K562 (cell line): ENCODE measurements at regions not wholly inside any gene's neighbourhood (a gene's known extent, or its start where the extent isn't known, plus 50 kb on each side); places are given as distances from the start of the nearest gene placed in this dataset.

Experiments
- ATAC-seq: fragments of 200-7000 bp; cut with Tn5 transposase; 3 replicates; pipeline ENCODE4 v1.9.1; 2020; ENCODE audit warnings: moderate library complexity
- BruUV-seq: library from RNA; stranded (reverse); fragments of 400-500 nt; replicated peaks from 2 replicates; lab custom pipeline; 2021; lab: Mats Ljungman, UMichigan
- CTCF ChIA-PET: fragments of 300-600 bp; formaldehyde crosslinking; extraction: SDS; loops from one replicate; lab custom pipeline; 2021; ENCODE audit warnings: low intra/inter-chr PET ratio; lab: Yijun Ruan, JAX
- POLR2A ChIA-PET: fragments of 300-600, 350-650 bp; sonication (Branson Sonifier 250); formaldehyde crosslinking; extraction: SDS; loops from one replicate; lab custom pipeline; 2021; ENCODE audit warnings: antibody characterized with exemption, inconsistent platforms; lab: Yijun Ruan, JAX
- DNase-seq, 4 experiments: peaks; one replicate each; pipeline versions ENCODE4 v3.0.0 to v3.0.0-alpha.2; 2011 to 2018; ENCODE audit warnings: low spot score in 3 of 4, mixed read lengths in 3 of 4; ENCODE audit errors: extremely low read depth in 1 of 4
- FAIRE-seq: peaks from 2 replicates; lab custom pipeline; 2011; peaks lifted over from hg19 to GRCh38; lab: Jason Lieb, UNC
- H2AFZ ChIP-seq: 2 replicates; pipeline ENCODE4 v1.6.0; 2011; ENCODE audit warnings: low read depth, low read length, control low read depth, inconsistent platforms
- H3K27ac ChIP-seq: fragments of 200-600 bp; 3 replicates; pipeline ENCODE4 v1.8.0; 2011; ENCODE audit warnings: low read depth, mild to moderate bottlenecking, control low read depth, inconsistent platforms, low read length, moderate library complexity, mixed read lengths; ENCODE audit errors: extremely low read depth
- H3K27me3 ChIP-seq, 2 experiments: fragments of 300-600 bp in 1 of 2; 2 replicates in 1 of 2; 3 replicates in 1 of 2; pipeline versions ENCODE4 v1.6.0 to v1.8.0; 2011; ENCODE audit warnings: inconsistent platforms in 2 of 2, low read length in 2 of 2, mild to moderate bottlenecking in 1 of 2, mixed read lengths in 1 of 2, moderate library complexity in 1 of 2; ENCODE audit not compliant: control insufficient read depth in 2 of 2, insufficient read depth in 2 of 2
- H3K36me3 ChIP-seq: fragments of 300-600 bp; 3 replicates; pipeline ENCODE4 v1.8.0; 2011; ENCODE audit warnings: mild to moderate bottlenecking, low read length, inconsistent platforms; ENCODE audit not compliant: control insufficient read depth, insufficient read depth
- H3K4me1 ChIP-seq, 2 experiments: fragments of 200-600 bp in 1 of 2; replicated peaks in 1 of 2; 2 replicates in 1 of 2; 3 replicates in 1 of 2; pipeline versions ENCODE4 v1.5.1 to v1.8.0; 2011; ENCODE audit warnings: inconsistent platforms in 2 of 2, low read length in 2 of 2, mild to moderate bottlenecking in 1 of 2, mixed read lengths in 1 of 2, moderate library complexity in 1 of 2; ENCODE audit not compliant: control insufficient read depth in 2 of 2, insufficient read depth in 2 of 2
- H3K4me2 ChIP-seq: 2 replicates; pipeline ENCODE4 v1.6.1; 2011; ENCODE audit warnings: low read length, control low read depth, inconsistent platforms, mixed read lengths; ENCODE audit not compliant: insufficient read depth
- H3K4me3 ChIP-seq: fragments of 200-600 bp; sonication (generic), shearing (Covaris generic); 2 replicates; pipeline ENCODE4 v1.5.1; 2016; ENCODE audit warnings: control low read depth, inconsistent platforms
- H3K79me2 ChIP-seq: fragments of 200-600 bp; 3 replicates; pipeline ENCODE4 v1.8.0; 2011; ENCODE audit warnings: low read length, inconsistent platforms; ENCODE audit not compliant: control insufficient read depth, insufficient read depth
- H3K9ac ChIP-seq, 2 experiments: 2 replicates each; pipeline versions ENCODE4 v1.6.0 to v1.6.1; 2011; ENCODE audit warnings: low read depth in 2 of 2, low read length in 2 of 2, control low read depth in 1 of 2, inconsistent platforms in 1 of 2, mild to moderate bottlenecking in 1 of 2, mixed read lengths in 1 of 2; ENCODE audit not compliant: insufficient read depth in 1 of 2
- H3K9me1 ChIP-seq: one replicate; pipeline ENCODE4 v1.6.0; 2011; ENCODE audit warnings: inconsistent platforms, mild to moderate bottlenecking, low read length, moderate library complexity; ENCODE audit not compliant: control insufficient read depth, insufficient read depth
- H3K9me3 ChIP-seq: replicated peaks from 2 replicates; pipeline ENCODE4 v1.5.1; 2011; ENCODE audit warnings: low read depth, low read length, inconsistent platforms; ENCODE audit not compliant: control insufficient read depth, insufficient read depth
- H4K20me1 ChIP-seq: replicated peaks from 2 replicates; pipeline ENCODE4 v1.6.1; 2011; ENCODE audit warnings: low read length, inconsistent platforms, mixed read lengths; ENCODE audit not compliant: control insufficient read depth, insufficient read depth
- E2F8 ChIP-seq: fragments of 450-650 bp; IDR thresholded peaks from 2 replicates; pipeline ENCODE4 v1.7.1; 2018; ENCODE audit warnings: mild to moderate bottlenecking, low read depth; ENCODE audit not compliant: partially characterized antibody
- ETV6 ChIP-seq, 3 experiments: fragments of 150-350 bp in 1 of 3; sonication (generic) in 1 of 3; formaldehyde crosslinking in 1 of 3; IDR thresholded peaks; 2 replicates each; pipeline versions ENCODE4 v1.6.1 to v1.8.0; 2014 to 2022; ENCODE audit warnings: borderline replicate concordance in 2 of 3, low read depth in 2 of 3, antibody characterized with exemption in 1 of 3, low read length in 1 of 3, mild to moderate bottlenecking in 1 of 3, missing genetic modification reagents in 1 of 3
- FOSL1 ChIP-seq: fragments of 200-800 bp; sonication (Bioruptor generic); conservative IDR thresholded peaks from 2 replicates; pipeline ENCODE4 v1.6.1; 2016; ENCODE audit warnings: missing genetic modification characterization, missing compliant biosample characterization
- HNRNPK ChIP-seq: fragments of 200-400 bp; formaldehyde crosslinking; IDR thresholded peaks from one replicate; pipeline ENCODE4 v1.6.1; 2018; ENCODE audit warnings: mild to moderate bottlenecking, low read depth, low read length; ENCODE audit not compliant: poor library complexity, severe bottlenecking
- KAT8 ChIP-seq: fragments of 450-650 bp; IDR thresholded peaks from 2 replicates; pipeline ENCODE4 v1.6.1; 2016; ENCODE audit warnings: low read depth, mild to moderate bottlenecking
- MAX ChIP-seq: sonication (generic); formaldehyde crosslinking; IDR thresholded peaks from 2 replicates; pipeline ENCODE4 v1.9.0; 2022; ENCODE audit warnings: mild to moderate bottlenecking, missing genetic modification reagents
- MLLT1 ChIP-seq, 2 experiments: fragments of 450-650 bp; IDR thresholded peaks; 2 replicates each; pipeline ENCODE4 v1.6.1; 2016
- SMARCB1 ChIP-seq: IDR thresholded peaks from 2 replicates; pipeline ENCODE4 v1.6.1; 2011; ENCODE audit warnings: improper control_type of control experiment, low read depth; ENCODE audit not compliant: insufficient read length
- ZNF408 ChIP-seq: fragments of 250-450 bp; sonication (Bioruptor Pico); IDR thresholded peaks from 2 replicates; pipeline ENCODE4 v1.4.0; 2020; ENCODE audit warnings: low read depth, mild to moderate bottlenecking, moderate library complexity
- ZNF764 ChIP-seq: fragments of 250-450 bp; sonication (Bioruptor Pico); IDR thresholded peaks from 2 replicates; pipeline ENCODE4 v1.4.0; 2020; ENCODE audit warnings: low read depth, mild to moderate bottlenecking, moderate library complexity
- WGBS: fragments of 100-300 bp; shearing (Covaris generic); methylation state at CpG from one replicate; pipeline ENCODE4 v1.1.6; 2016; ENCODE audit warnings: low coverage, mixed read lengths; ENCODE audit not compliant: insufficient coverage; ENCODE audit errors: missing lambda C conversion rate; 5-methylcytosine and 5-hydroxymethylcytosine counted together
- in situ Hi-C: fragments of 300-500 bp; cut with MboI; formaldehyde crosslinking; loops from 4 replicates; pipeline ENCODE4 v1.15.0; 2018; ENCODE audit warnings: inconsistent platforms, mixed read lengths
- intact Hi-C: fragments of 100-400 bp; cut with micrococcal nuclease; formaldehyde crosslinking; loops from 2 replicates; pipeline ENCODE4 v1.14.2; 2022

- WGBS, result 0% methylated on average over 2 of the region's 2 CpGs
- BruUV-seq, result no TSS peak
- Histone ChIP-seq H3K4me1 (no peaks in the 10 kb centered on the region), H3K27me3 (no peaks in the 10 kb centered on the region), H3K9me1 (no peaks in the 10 kb centered on the region), H3K4me2 (no peak overlapping the region), H2AFZ (no peak overlapping the region), H3K9me3 (no peaks in the 10 kb centered on the region), H4K20me1 (no peaks in the 10 kb centered on the region)
- in situ Hi-C loops, result no loop called here
- DNase-seq (no peak), FAIRE-seq (no peak)
- ChIA-PET POLR2A (no interaction called here), CTCF (no interaction called here)
- TF ChIP-seq FOSL1 (tag) (peak; percentile 30; the same call in 1 of the 2 replicates), E2F8 (no peak)
- TF ChIP-seq, all 486 proteins: peak for 1
- H3K79me2 ChIP-seq, result no peaks in the 10 kb centered on the region
- H3K4me3 ChIP-seq, result no peak overlapping the region
- H3K27ac ChIP-seq, result no peak overlapping the region
- H3K9ac ChIP-seq, result no peak overlapping the region
- no peaks in the 10 kb centered on the region for H3K36me3 ChIP-seq
- intact Hi-C loops, result no loop called here
- ATAC-seq, result no peak
Observed at GRCh38 chr20:4546786-4547185, 139.5 kb upstream of the PRNP start.

GRCh38 chr20:4546342-4546741 lies 139.9 kb upstream of the PRNP start:
- no peaks in the 10 kb centered on the region for H3K4me1 ChIP-seq
- H3K9me3 ChIP-seq, result no peaks in the 10 kb centered on the region
- ATAC-seq (no peak), DNase-seq (no peak), FAIRE-seq (no peak)
- in situ Hi-C loops, result no loop called here
- WGBS, result 0% methylated on average over 1 of the region's 1 CpG
- H3K4me3 ChIP-seq, result no peak overlapping the region
- no peak overlapping the region for H3K4me2 ChIP-seq
- no peaks in the 10 kb centered on the region for H3K9me1 ChIP-seq
- no peak overlapping the region for H3K27ac ChIP-seq
- ChIA-PET CTCF (no interaction called here), POLR2A (no interaction called here)
- no peaks in the 10 kb centered on the region for H3K27me3 ChIP-seq
- no peaks in the 10 kb centered on the region for H3K36me3 ChIP-seq
- BruUV-seq, result no TSS peak
- intact Hi-C loops, result no loop called here
- H3K79me2 ChIP-seq, result no peaks in the 10 kb centered on the region
- no peak overlapping the region for H3K9ac ChIP-seq
- no peaks in the 10 kb centered on the region for H4K20me1 ChIP-seq
- no peak overlapping the region for H2AFZ ChIP-seq
- no peak for TF ChIP-seq MLLT1 (IDR thresholded peaks at IDR 0.05)
- no peak for TF ChIP-seq HNRNPK
- TF ChIP-seq ETV6 (IDR thresholded peaks at IDR 0.05; ENCODE audit: borderline replicate concordance in 1 of 2, low read depth in 2 of 2, low read length in 1 of 2), result no peak
- TF ChIP-seq ETV6 (CRISPR knock-in tag; IDR thresholded peaks at IDR 0.05; ENCODE audit: borderline replicate concordance), result no peak
- TF ChIP-seq SMARCB1, result no peak
- no peak for TF ChIP-seq KAT8
- no peak for TF ChIP-seq ZNF408 (CRISPR knock-in tag)
- TF ChIP-seq MAX (CRISPR knock-in tag), result no peak
- TF ChIP-seq ZNF764 (CRISPR knock-in tag), result no peak
